MCF 10A (cell line): ENCODE measurements at regions not wholly inside any gene's neighbourhood (a gene's known extent, or its start where the extent isn't known, plus 50 kb on each side); places are given as distances from the start of the nearest gene placed in this dataset.

Source experiments
- BruUV-seq: library from RNA; stranded (reverse); fragments of 400-500 nt; replicated peaks from 2 replicates; lab custom pipeline; 2021; lab: Mats Ljungman, UMichigan
- CTCF ChIA-PET: fragments of 300-600 bp; sonication (Branson Sonifier 250); formaldehyde crosslinking; extraction: SDS; loops from one replicate; lab custom pipeline; 2021; ENCODE audit warnings: antibody characterized with exemption, inconsistent platforms; lab: Yijun Ruan, JAX
- POLR2A ChIA-PET: fragments of 300-600, 350-650 bp; sonication (Branson Sonifier 250); formaldehyde crosslinking; extraction: SDS; loops from one replicate; lab custom pipeline; 2020; ENCODE audit warnings: antibody characterized with exemption, inconsistent platforms; lab: Yijun Ruan, JAX
- DNase-seq: peaks from one replicate; pipeline ENCODE4 v3.0.0-alpha.2; 2018; ENCODE audit not compliant: unreplicated experiment
- H3K27ac Mint-ChIP-seq: one replicate; pipeline ENCODE4 v1.8.0; 2022; ENCODE audit warnings: mild to moderate bottlenecking, low read depth, mixed read lengths; ENCODE audit not compliant: unreplicated experiment
- H3K27me3 Mint-ChIP-seq: one replicate; pipeline ENCODE4 v1.8.0; 2022; ENCODE audit warnings: mixed read lengths; ENCODE audit not compliant: insufficient read depth, unreplicated experiment
- H3K36me3 Mint-ChIP-seq: one replicate; pipeline ENCODE4 v1.8.0; 2022; ENCODE audit warnings: mild to moderate bottlenecking, moderate library complexity, mixed read lengths; ENCODE audit not compliant: insufficient read depth, unreplicated experiment
- H3K4me1 Mint-ChIP-seq: one replicate; pipeline ENCODE4 v1.8.0; 2022; ENCODE audit warnings: mixed read lengths; ENCODE audit not compliant: insufficient read depth, unreplicated experiment
- H3K4me3 Mint-ChIP-seq: one replicate; pipeline ENCODE4 v1.8.0; 2022; ENCODE audit warnings: mild to moderate bottlenecking, moderate library complexity, mixed read lengths; ENCODE audit not compliant: unreplicated experiment
- H3K9me3 Mint-ChIP-seq: one replicate; pipeline ENCODE4 v1.8.0; 2022; ENCODE audit warnings: mixed read lengths; ENCODE audit not compliant: unreplicated experiment
- CTCF ChIP-seq: fragments of 200-600 bp; IDR thresholded peaks from one replicate; pipeline ENCODE4 v1.8.0; 2022; ENCODE audit warnings: antibody characterized with exemption, mild to moderate bottlenecking; ENCODE audit not compliant: unreplicated experiment
- intact Hi-C: fragments of 100-400 bp; cut with micrococcal nuclease; formaldehyde crosslinking; loops from 2 replicates; pipeline ENCODE4 v1.14.1; 2022

- Mint-ChIP-seq H3K27me3 (no peaks in the 10 kb centered on the region), H3K9me3 (no peaks in the 10 kb centered on the region), H3K36me3 (no peaks in the 10 kb centered on the region), H3K27ac (peak overlapping the region; percentile 92), H3K4me1 (peaks cover 36% of the 10 kb centered on the region), H3K4me3 (peak overlapping the region; percentile 40)
- intact Hi-C loops, result no loop called here
- ChIA-PET CTCF (interaction anchor here (0.6 to 6.9 kb wide), 39 partner anchors 9 to 1900 kb away, joined by 3 to 71 read pairs (median 4); partner anchors contain the start of gene MAFB), POLR2A (interaction anchor here (0.6 to 6.3 kb wide), 38 partner anchors 9 to 512 kb away, joined by 3 to 105 read pairs (median 4); partner anchors contain the start of gene MAFB)
- TF ChIP-seq CTCF, result no peak
- peak; percentile 98 for DNase-seq
- no TSS peak for BruUV-seq
Observed at GRCh38 chr20:40286975-40287531, 402.0 kb downstream of the MAFB start.

GRCh38 chr20:40284611-40285010 lies 404.4 kb downstream of the MAFB start:
- no peak overlapping the region for H3K4me3 Mint-ChIP-seq
- H3K27ac Mint-ChIP-seq, result no peak overlapping the region
- intact Hi-C loops, result no loop called here
- H3K36me3 Mint-ChIP-seq, result no peaks in the 10 kb centered on the region
- H3K27me3 Mint-ChIP-seq, result no peaks in the 10 kb centered on the region
- peaks cover 47% of the 10 kb centered on the region for H3K4me1 Mint-ChIP-seq
- ChIA-PET CTCF (interaction anchor here (0.9 to 6.9 kb wide), 2 partner anchors 20 to 405 kb away, joined by 3 to 71 read pairs; partner anchors contain the start of gene MAFB), POLR2A (interaction anchor here (0.6 to 6.3 kb wide), 7 partner anchors 18 to 679 kb away, joined by 3 to 105 read pairs (median 4); partner anchors contain the start of gene MAFB)
- no peak for TF ChIP-seq CTCF
- peak; percentile 38 for DNase-seq
- no peaks in the 10 kb centered on the region for H3K9me3 Mint-ChIP-seq
- no TSS peak for BruUV-seq

GRCh38 chr20:40283689-40284088 lies 405.3 kb downstream of the MAFB start:
- no peaks in the 10 kb centered on the region for H3K27me3 Mint-ChIP-seq
- no peak overlapping the region for H3K4me3 Mint-ChIP-seq
- ChIA-PET POLR2A (interaction anchor here (0.6 to 6.3 kb wide), 13 partner anchors 17 to 936 kb away, joined by 3 to 105 read pairs (median 4); partner anchors contain the start of gene MAFB), CTCF (interaction anchor here (0.6 to 6.9 kb wide), 4 partner anchors 284 to 1012 kb away, joined by 3 to 71 read pairs (median 4); partner anchors contain the start of gene MAFB)
- no peak for TF ChIP-seq CTCF
- H3K36me3 Mint-ChIP-seq, result no peaks in the 10 kb centered on the region
- no TSS peak for BruUV-seq
- H3K27ac Mint-ChIP-seq, result no peak overlapping the region
- intact Hi-C loops, result no loop called here
- DNase-seq, result peak; percentile 85
- no peaks in the 10 kb centered on the region for H3K9me3 Mint-ChIP-seq
- peaks cover 50% of the 10 kb centered on the region for H3K4me1 Mint-ChIP-seq

GRCh38 chr20:40282941-40283340 lies 406.1 kb downstream of the MAFB start:
- POLR2A ChIA-PET, result interaction anchor here (0.7 to 6.3 kb wide), 7 partner anchors 101 to 937 kb away, joined by 3 to 105 read pairs (median 4); partner anchors contain the start of gene MAFB
- no peak for TF ChIP-seq CTCF
- Mint-ChIP-seq H3K4me3 (no peak overlapping the region), H3K27ac (no peak overlapping the region), H3K36me3 (no peaks in the 10 kb centered on the region), H3K27me3 (no peaks in the 10 kb centered on the region), H3K4me1 (peaks cover 48% of the 10 kb centered on the region), H3K9me3 (no peaks in the 10 kb centered on the region)
- CTCF ChIA-PET, result interaction anchor here (0.5 to 6.9 kb wide), 8 partner anchors 15 to 1365 kb away, joined by 3 to 71 read pairs (median 4); partner anchors contain the start of gene MAFB
- intact Hi-C loops, result no loop called here
- no peak for DNase-seq
- no TSS peak for BruUV-seq
